Epithelial cell of prostate (primary cell): ENCODE measurements at regions not wholly inside any gene's neighbourhood (a gene's known extent, or its start where the extent isn't known, plus 50 kb on each side); places are given as distances from the start of the nearest gene placed in this dataset.
"Not testable (repeated sequence)": the region's sequence is repeated elsewhere in the genome, so short reads cannot be mapped to it uniquely, and the experiment has no call there.

Experiments used
- DNase-seq: peaks from one replicate; pipeline ENCODE4 v3.0.0-alpha.2; 2011; ENCODE audit warnings: low read depth, low spot score
- H3K27ac ChIP-seq: fragments of 450-650 bp; 2 replicates; pipeline ENCODE4 v1.5.1; 2017; ENCODE audit warnings: mild to moderate bottlenecking

GRCh38 chr10:63980870-63981269 is 459.7 kb downstream of the REEP3 start:
- not testable (repeated sequence) for DNase-seq

GRCh38 chr10:63984061-63984460 is 462.9 kb downstream of the REEP3 start:
- DNase-seq, H3K27ac ChIP-seq: not testable (repeated sequence)

More at GRCh38 chr10:63980870-63981269, 459.7 kb downstream of the REEP3 start:
- H3K27ac ChIP-seq = not testable (repeated sequence)

- H3K27ac ChIP-seq = no peak overlapping the region
Measured at GRCh38 chr10:63986536-63986935, 465.3 kb downstream of the REEP3 start.

GRCh38 chr10:63987212-63987611 is 466.0 kb downstream of the REEP3 start:
- H3K27ac ChIP-seq = no peak overlapping the region
- DNase-seq = no peak

More at GRCh38 chr10:63986536-63986935, 465.3 kb downstream of the REEP3 start:
- no peak for DNase-seq

GRCh38 chr10:63994371-63994770 is 473.2 kb downstream of the REEP3 start:
- H3K27ac ChIP-seq = no peak overlapping the region
- no peak for DNase-seq

- DNase-seq = no peak
- no peak overlapping the region for H3K27ac ChIP-seq
Measured at GRCh38 chr10:64007157-64007556, 486.0 kb downstream of the REEP3 start.

- H3K27ac ChIP-seq = no peak overlapping the region
- no peak for DNase-seq
Measured at GRCh38 chr10:64010711-64011110, 489.5 kb downstream of the REEP3 start.

- no peak for DNase-seq
- no peak overlapping the region for H3K27ac ChIP-seq
Measured at GRCh38 chr10:64011912-64012714, 490.9 kb downstream of the REEP3 start.

- no peak for DNase-seq
- no peak overlapping the region for H3K27ac ChIP-seq
Measured at GRCh38 chr10:64014281-64014680, 493.1 kb downstream of the REEP3 start.

- no peak for DNase-seq
- no peak overlapping the region for H3K27ac ChIP-seq
Measured at GRCh38 chr10:64023926-64024470, 502.8 kb downstream of the REEP3 start.

- DNase-seq = no peak
Measured at GRCh38 chr10:64033711-64034110, 512.5 kb downstream of the REEP3 start.

GRCh38 chr10:64036321-64036930 is 515.2 kb downstream of the REEP3 start:
- H3K27ac ChIP-seq = no peak overlapping the region
- no peak for DNase-seq

More at GRCh38 chr10:64033711-64034110, 512.5 kb downstream of the REEP3 start:
- no peak overlapping the region for H3K27ac ChIP-seq

GRCh38 chr10:64037071-64037661 is 516.0 kb downstream of the REEP3 start:
- no peak overlapping the region for H3K27ac ChIP-seq
- no peak for DNase-seq

GRCh38 chr10:64038107-64038506 is 516.9 kb downstream of the REEP3 start:
- no peak overlapping the region for H3K27ac ChIP-seq
- no peak for DNase-seq

- no peak overlapping the region for H3K27ac ChIP-seq
- no peak for DNase-seq
Measured at GRCh38 chr10:64039198-64039597, 518.0 kb downstream of the REEP3 start.

GRCh38 chr10:64040781-64041180 is 519.6 kb downstream of the REEP3 start:
- no peak for DNase-seq
- H3K27ac ChIP-seq = no peak overlapping the region

- peak; percentile 40 for DNase-seq
- H3K27ac ChIP-seq = no peak overlapping the region
Measured at GRCh38 chr10:64041185-64041988, 520.2 kb downstream of the REEP3 start.

- DNase-seq = no peak
- H3K27ac ChIP-seq = no peak overlapping the region
Measured at GRCh38 chr10:64041989-64042490, 520.8 kb downstream of the REEP3 start.

GRCh38 chr10:64044098-64044497 is 522.9 kb downstream of the REEP3 start:
- no peak for DNase-seq
- H3K27ac ChIP-seq = no peak overlapping the region
